Thoracic aorta (tissue), 2 donors: ENCODE measurements at regions not wholly inside any gene's neighbourhood (a gene's known extent, or its start where the extent isn't known, plus 50 kb on each side); places are given as distances from the start of the nearest gene placed in this dataset.
A peak's percentile ranks its signal among the peaks of the same experiment; 100 is the strongest.

Experiments used
- ATAC-seq: fragments of 150-250 bp; one replicate; pipeline ENCODE4 v1.8.0; 2017; ENCODE audit warnings: low read depth; ENCODE audit not compliant: insufficient number of reproducible peaks, low FRiP score
- DNase-seq: peaks from one replicate; pipeline ENCODE4 v3.0.0-alpha.2; 2020; ENCODE audit warnings: low spot score
- H3K27ac ChIP-seq, 2 donors: fragments of 200-600 bp; sonication (generic); 1 replicate in 1 of 2; 2 replicates in 1 of 2; pipeline ENCODE4 v1.5.1; 2016; ENCODE audit warnings: mild to moderate bottlenecking in 2 of 2, moderate library complexity in 2 of 2
- H3K27me3 ChIP-seq: fragments of 200-600 bp; sonication (generic); replicated peaks from 2 replicates; pipeline ENCODE4 v1.6.0; 2016; ENCODE audit warnings: mild to moderate bottlenecking; ENCODE audit not compliant: insufficient read depth
- H3K36me3 ChIP-seq: fragments of 200-600 bp; sonication (generic); one replicate; pipeline ENCODE4 v1.5.1; 2016
- H3K4me1 ChIP-seq, 2 donors: fragments of 200-600 bp; sonication (generic); 1 replicate in 1 of 2; 2 replicates in 1 of 2; pipeline versions ENCODE4 v1.5.1 to v1.6.0; 2016; ENCODE audit warnings: low read depth in 2 of 2, mild to moderate bottlenecking in 1 of 2; ENCODE audit not compliant: control insufficient read depth in 1 of 2
- H3K4me3 ChIP-seq: fragments of 200-600 bp; sonication (generic); 2 replicates; pipeline ENCODE4 v1.5.1; 2016; ENCODE audit warnings: mild to moderate bottlenecking
- H3K9me3 ChIP-seq: fragments of 200-600 bp; sonication (generic); 2 replicates; pipeline ENCODE4 v1.5.1; 2016
- TF ChIP-seq, protein P1 (sequence below): fragments of 200-600 bp; sonication (generic); IDR thresholded peaks from one replicate; pipeline ENCODE4 v1.5.1; 2019; ENCODE audit warnings: antibody characterized with exemption

GRCh38 chr4:101730291-101731117, 60.0 kb upstream of the BANK1 start:
- H3K36me3 ChIP-seq, result no peaks in the 10 kb centered on the region
- no peak overlapping the region for H3K4me3 ChIP-seq
- no peaks in the 10 kb centered on the region for H3K27me3 ChIP-seq
- no peaks in the 10 kb centered on the region for H3K9me3 ChIP-seq
- ATAC-seq, result no peak
- TF ChIP-seq, protein P1, sequence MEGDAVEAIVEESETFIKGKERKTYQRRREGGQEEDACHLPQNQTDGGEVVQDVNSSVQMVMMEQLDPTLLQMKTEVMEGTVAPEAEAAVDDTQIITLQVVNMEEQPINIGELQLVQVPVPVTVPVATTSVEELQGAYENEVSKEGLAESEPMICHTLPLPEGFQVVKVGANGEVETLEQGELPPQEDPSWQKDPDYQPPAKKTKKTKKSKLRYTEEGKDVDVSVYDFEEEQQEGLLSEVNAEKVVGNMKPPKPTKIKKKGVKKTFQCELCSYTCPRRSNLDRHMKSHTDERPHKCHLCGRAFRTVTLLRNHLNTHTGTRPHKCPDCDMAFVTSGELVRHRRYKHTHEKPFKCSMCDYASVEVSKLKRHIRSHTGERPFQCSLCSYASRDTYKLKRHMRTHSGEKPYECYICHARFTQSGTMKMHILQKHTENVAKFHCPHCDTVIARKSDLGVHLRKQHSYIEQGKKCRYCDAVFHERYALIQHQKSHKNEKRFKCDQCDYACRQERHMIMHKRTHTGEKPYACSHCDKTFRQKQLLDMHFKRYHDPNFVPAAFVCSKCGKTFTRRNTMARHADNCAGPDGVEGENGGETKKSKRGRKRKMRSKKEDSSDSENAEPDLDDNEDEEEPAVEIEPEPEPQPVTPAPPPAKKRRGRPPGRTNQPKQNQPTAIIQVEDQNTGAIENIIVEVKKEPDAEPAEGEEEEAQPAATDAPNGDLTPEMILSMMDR, result peak; percentile 37
- peak; percentile 3 for DNase-seq
- no peaks in the 10 kb centered on the region for H3K4me1 ChIP-seq
- H3K27ac ChIP-seq, result no peak overlapping the region

DNA sequence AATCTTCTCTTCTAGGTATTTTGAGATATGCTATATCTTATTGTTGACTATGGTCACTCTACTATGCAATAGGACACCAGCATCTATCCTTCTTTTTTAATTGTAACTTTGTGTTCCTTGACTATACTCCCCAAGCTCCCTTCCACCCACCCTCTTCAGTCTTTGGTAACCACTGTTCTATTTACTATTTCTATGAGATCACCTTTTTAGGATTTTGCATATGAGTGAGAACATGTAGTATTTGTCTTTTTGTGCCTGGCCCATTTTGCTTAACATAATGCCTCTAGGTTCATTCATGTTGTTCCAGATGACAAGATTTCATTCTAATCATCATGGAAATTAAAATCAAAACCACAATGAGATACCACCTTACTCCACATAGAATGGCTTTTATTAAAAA, 63.3 kb upstream of the BANK1 start:
- TF ChIP-seq, protein P1, result no peak
- Histone ChIP-seq H3K27ac (no peak overlapping the region), H3K4me3 (no peak overlapping the region), H3K36me3 (no peaks in the 10 kb centered on the region), H3K9me3 (no peaks in the 10 kb centered on the region), H3K27me3 (no peaks in the 10 kb centered on the region), H3K4me1 (no peaks in the 10 kb centered on the region)
- ATAC-seq (no peak), DNase-seq (no peak)

GRCh38 chr4:101724093-101724492, 66.4 kb upstream of the BANK1 start:
- Histone ChIP-seq H3K4me3 (no peak overlapping the region), H3K27me3 (no peaks in the 10 kb centered on the region), H3K27ac (no peak overlapping the region), H3K9me3 (no peaks in the 10 kb centered on the region), H3K36me3 (no peaks in the 10 kb centered on the region), H3K4me1 (no peaks in the 10 kb centered on the region)
- no peak for ATAC-seq
- TF ChIP-seq, protein P1, result no peak
- DNase-seq, result no peak

- H3K36me3 ChIP-seq, result no peaks in the 10 kb centered on the region
- DNase-seq, result no peak
- H3K4me3 ChIP-seq, result no peak overlapping the region
- TF ChIP-seq, protein P1, result no peak
- no peaks in the 10 kb centered on the region for H3K4me1 ChIP-seq
- H3K27ac ChIP-seq, result no peak overlapping the region
- H3K27me3 ChIP-seq, result no peaks in the 10 kb centered on the region
- H3K9me3 ChIP-seq, result peaks cover 5% of the 10 kb centered on the region
- no peak for ATAC-seq
Observed at GRCh38 chr4:101718810-101719209, 71.7 kb upstream of the BANK1 start.

GRCh38 chr4:101711590-101712260, 78.8 kb upstream of the BANK1 start:
- no peaks in the 10 kb centered on the region for H3K36me3 ChIP-seq
- ATAC-seq (no peak), DNase-seq (no peak)
- no peaks in the 10 kb centered on the region for H3K4me1 ChIP-seq
- H3K27ac ChIP-seq, result no peak overlapping the region
- H3K4me3 ChIP-seq, result no peak overlapping the region
- H3K27me3 ChIP-seq, result no peaks in the 10 kb centered on the region
- TF ChIP-seq, protein P1, result no peak
- peaks cover 1% of the 10 kb centered on the region for H3K9me3 ChIP-seq
